HuH-7.5 (cell line): ENCODE measurements at regions not wholly inside any gene's neighbourhood (a gene's known extent, or its start where the extent isn't known, plus 50 kb on each side); places are given as distances from the start of the nearest gene placed in this dataset.
A peak's percentile ranks its signal among the peaks of the same experiment; 100 is the strongest.
"Not testable (repeated sequence)": the region's sequence is repeated elsewhere in the genome, so short reads cannot be mapped to it uniquely, and the experiment has no call there.

ENCODE experiments used
- DNase-seq: peaks from one replicate; pipeline ENCODE4 v3.0.0; 2011; ENCODE audit warnings: low spot score

DNA sequence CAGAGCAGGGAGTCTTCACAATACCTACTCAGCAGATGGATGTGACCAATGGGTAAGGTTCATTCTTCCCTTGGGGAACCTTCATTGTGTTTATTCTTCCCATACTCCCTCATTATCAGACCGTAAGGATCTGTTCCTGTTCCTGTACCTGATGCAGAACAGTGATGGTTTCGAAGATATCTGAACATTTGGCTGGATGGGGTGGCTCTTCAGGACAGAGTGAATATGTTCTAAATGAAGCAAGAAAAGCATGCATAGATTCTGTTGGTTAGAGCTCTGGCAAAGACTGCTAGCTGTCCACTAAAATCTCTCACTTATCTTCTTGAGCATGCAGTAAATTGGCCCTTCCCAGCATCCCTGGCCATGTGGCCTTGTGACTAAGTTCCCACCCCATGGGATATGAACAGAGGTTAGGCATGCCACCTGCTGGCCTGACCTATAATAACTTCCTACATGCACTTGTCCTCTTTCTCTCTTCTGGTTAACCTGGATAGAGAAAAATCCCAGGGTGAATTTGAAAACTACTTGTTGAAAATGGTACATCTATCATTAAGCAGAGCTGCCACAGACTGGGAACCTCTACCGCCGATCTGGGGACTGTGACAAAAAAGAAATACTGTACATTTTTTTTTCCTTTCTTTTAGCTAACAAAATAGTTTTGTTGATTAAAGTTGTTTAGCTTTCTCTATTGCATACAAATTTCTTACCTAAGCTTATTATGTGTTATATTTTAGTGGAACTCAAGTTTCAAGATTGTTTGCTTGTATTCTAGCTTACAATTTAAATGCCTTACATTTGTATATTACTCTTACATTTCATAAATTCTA, 60.0 kb upstream of the BANK1 start:
- DNase-seq, result peak; percentile 2

DNA sequence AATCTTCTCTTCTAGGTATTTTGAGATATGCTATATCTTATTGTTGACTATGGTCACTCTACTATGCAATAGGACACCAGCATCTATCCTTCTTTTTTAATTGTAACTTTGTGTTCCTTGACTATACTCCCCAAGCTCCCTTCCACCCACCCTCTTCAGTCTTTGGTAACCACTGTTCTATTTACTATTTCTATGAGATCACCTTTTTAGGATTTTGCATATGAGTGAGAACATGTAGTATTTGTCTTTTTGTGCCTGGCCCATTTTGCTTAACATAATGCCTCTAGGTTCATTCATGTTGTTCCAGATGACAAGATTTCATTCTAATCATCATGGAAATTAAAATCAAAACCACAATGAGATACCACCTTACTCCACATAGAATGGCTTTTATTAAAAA, 63.3 kb upstream of the BANK1 start:
- DNase-seq, result no peak

DNA sequence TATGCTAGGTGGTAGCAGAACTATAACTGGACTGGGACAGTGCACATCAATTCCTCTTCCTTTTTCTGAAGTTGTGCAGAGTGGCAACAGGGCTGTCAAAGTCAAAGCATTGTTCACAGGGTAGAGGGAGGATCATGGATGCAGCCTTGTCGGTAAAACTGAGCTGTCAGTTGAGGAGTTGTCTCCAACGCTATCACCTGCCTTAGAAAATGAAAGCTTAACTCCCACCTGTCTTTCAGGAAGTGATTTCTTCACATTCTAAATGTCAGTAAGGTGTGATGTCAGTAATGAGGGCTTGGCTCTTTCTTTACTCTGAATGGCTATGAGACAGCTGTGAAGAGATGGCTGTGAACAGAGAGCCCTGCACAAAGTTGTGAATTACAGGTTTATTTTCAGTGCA, 66.4 kb upstream of the BANK1 start:
- DNase-seq, result no peak

DNA sequence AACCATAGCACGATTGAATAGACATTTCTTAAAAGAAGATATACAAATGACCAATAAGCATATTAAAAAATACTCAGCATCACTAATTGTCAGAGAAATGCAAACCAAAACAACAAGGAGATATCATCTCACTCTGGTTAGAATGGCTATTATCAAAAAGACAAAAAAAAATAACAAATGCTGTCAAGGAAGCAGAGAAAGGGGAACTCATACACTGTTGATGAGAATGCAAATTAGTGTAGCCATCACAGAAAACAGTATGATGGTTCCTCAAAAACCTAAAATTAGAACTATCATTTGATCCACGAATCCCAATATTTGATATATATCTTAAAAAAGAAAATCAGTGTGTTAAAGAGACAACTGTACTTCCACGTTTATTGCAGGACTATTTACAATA, 71.7 kb upstream of the BANK1 start:
- DNase-seq, result no peak

DNA sequence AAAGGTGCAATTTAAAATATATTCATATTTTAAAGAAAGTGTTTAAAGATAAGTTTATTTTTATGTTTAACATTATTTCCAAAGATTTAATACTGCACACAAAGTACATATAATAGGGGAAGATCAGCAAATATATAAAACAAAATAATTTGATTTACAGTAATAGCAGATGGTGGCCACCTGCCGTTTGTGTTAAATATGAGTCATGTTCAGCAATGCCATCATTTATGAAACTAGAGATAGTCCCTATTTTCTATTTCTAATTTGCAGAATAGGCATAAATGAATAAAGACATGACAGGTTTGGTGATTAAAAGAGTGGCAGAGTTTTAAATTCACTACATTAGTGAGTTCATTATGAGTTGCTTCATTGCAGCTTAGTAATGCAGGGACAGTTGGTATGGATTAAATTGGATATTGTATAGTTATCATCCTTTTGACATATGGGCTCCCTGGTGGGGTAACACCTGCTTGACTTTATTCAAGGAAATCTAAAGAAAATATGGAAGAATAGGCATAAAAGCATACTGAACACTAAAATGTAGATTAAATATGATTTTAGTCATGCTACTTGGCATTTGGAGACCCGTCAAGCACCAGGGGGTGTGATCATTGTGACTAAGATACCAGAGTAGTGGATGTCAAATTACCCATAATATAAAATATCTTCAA, 78.8 kb upstream of the BANK1 start:
- DNase-seq, result no peak

DNA sequence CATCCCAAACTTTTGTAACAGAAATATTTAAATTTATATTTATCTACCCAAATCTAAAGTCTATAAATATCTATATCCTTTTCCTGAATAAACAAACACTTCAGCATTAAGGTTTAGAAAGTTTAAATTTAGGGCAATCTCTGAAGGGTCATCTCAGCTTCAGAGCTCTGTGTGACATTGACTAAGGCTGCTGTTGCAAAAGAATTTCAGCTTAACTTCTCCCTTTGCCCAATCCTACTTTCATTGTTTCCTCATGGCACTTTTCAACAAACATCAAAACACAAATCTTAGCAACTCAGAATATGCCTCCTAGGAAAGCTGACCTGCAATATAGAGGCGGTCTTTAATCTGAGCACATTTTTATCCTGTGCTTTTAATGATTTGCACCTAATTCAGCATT, 79.7 kb upstream of the BANK1 start:
- DNase-seq, result no peak

DNA sequence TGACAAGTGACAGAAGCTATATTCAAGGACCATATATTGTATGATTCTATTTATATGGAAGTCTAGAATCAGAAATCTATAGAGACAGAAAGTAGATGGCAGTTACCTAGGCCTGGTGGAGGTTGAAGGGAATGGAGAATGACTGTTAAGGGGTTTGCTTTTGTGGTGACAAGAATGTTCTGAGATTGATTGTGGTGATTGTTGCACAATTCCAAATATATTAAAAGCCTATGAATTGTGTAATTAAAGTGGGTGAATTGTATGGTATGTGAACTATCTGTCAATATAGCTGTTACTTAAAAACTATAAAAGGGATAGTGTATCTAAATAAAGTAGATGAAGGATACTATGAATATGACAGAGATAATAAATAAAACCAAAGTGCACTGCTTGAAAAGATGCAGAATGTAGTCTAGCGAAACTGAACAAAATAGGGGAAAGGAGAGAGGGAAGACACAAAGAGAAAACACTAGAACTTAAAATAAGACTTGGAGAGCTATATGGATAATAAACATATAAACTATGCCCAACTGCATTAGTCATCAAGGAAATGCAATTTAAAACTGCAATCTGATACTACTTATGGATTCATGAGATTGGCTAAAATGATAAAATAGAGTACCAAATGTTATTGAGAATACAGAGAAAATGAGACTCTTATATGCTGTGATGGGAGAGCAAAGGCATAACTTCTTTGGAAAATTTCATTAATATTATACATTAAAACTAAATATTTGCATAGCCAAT, 82.1 kb upstream of the BANK1 start:
- no peak for DNase-seq

DNA sequence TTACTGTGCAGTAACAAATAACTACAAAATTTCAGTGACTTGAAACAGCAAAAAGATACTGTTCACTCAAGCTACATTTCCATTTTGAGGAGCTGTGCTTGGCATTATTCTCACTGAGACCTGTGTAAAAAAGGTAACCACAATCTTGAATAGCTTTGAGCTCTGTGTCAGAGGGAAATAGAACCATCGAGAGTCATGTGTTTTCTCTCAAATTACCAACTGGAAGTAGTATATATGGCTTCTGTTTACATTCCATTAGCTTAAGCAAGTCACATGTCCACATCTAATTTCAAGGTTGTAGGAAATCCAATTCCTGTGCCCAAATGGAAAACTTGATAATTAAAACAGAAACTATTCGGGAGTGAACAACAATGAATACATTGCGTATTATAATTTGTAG, 82.9 kb upstream of the BANK1 start:
- no peak for DNase-seq

DNA sequence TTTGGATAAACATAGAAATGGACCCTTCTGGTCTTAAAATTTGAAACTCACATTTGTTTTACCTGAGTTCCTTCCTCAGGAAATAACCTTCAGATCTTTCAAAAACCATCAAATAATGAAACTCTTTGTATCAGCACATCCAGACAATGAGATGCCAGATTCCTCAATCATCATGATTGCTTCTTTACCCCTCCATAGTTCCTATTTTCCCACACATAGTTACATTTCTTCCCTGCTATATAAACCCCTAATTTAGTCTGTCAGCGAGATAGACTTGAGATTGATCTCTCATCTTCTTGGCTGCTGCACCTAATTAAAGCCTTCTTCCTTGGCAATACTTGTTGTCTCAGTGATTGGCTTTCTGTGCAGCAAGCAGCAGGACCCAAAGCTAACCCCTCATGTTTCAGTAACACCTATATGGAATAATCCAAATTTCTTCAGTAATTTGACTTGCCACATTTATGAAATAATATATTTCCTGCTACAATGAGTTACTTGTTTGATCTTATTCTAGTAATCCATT, 83.9 kb upstream of the BANK1 start:
- DNase-seq, result no peak

DNA sequence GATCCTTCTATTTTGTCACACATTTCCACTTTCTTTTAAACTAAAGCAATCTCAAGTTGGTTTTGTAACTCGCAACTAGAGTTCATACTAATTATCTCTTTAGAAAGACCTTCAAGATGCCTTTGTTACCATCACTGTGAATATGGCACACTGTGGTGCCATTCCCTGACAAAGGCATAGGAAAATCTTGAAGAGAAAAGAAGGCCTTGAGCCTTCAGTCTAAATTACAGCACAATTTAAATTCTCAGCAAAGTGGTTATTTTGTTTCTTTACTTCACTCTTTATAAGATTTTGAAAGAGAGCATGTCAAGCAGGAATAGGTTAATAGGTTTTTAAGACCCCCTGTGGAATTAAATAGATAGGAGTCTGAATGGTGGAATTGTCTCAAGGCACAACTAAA, 89.0 kb upstream of the BANK1 start:
- DNase-seq, result no peak

DNA sequence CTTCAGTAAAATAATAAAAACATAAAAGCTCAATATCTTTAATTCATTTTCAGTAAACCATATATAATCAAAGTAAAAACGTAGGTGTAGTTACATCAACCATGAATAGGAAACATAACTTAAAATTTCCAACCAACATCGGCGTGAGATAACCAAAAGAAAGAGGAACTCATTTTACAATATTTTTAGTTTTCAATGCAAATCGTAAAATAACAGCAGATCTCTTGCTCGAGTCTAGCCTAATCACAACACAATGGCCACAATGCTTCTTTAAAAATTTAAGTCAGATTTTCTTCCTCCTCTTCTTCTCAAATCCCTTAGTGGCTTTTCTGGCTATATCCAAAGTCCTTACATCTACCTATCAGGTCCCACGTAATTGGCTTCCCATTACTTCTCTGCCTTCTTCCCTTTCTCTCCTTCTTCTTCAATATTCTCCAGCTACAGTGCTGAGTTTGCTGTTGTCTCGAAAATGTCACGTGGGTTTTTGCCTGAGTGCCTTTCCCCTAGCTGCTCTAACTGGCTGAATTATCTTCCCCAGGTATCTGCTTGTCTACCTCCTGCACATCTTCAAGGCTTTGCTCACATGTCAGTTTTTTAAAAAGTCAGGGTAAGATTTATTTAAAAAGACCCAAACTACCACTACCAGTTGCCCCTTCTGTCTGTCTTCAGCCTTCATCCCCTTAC, 90.9 kb upstream of the BANK1 start:
- no peak for DNase-seq

DNA sequence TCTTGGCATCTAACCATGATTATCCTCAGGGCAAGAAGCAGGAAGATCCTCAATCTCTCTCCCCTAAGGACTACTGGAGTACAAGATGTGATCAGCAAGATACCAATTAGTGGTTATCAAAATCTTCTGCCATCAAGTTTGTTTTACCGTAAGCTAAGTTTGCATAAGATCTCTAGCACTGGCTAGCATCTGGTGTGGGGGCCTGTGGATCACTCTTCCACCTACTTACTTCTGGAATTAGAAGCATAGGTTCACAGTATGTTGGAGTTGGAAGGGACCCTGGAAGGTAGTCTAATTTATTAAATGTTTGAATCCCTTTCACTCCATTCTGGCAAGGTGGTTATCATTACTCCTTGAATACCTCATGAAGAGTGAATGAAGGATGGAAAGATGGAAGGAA, 93.3 kb upstream of the BANK1 start:
- no peak for DNase-seq

DNA sequence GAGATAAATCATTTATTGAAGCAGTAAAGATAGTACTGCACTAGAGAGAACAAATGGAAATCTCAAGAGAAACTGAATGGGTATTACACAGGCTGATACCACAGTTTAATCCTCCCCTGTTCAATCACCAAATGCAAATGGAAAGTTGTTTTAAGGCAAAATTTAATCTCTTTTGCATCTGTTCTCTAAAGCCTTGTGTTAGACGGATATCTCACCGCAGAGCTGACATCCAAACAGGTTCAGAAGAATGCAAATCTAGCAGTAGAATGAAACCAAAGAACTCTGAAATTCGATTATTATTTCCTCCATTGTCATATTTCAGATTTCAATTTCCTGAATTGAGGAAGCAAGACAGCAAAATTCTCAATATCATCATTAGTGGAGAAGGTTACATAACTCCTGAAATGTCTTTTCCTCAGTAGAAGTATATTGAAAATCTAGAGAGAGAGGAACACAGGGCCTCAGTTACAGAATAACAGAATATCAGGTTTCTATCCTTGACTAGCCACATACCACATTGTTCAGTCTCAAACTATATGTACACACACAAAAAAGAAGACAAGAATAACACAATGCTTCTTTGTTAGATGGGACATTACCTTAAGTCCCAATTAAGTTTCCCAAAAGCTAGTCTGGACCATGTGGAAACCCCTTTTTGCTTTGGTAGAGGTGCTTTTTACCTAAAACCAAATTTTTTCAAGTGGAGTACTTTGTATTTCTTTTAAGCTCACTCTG, 94.1 kb upstream of the BANK1 start:
- no peak for DNase-seq

DNA sequence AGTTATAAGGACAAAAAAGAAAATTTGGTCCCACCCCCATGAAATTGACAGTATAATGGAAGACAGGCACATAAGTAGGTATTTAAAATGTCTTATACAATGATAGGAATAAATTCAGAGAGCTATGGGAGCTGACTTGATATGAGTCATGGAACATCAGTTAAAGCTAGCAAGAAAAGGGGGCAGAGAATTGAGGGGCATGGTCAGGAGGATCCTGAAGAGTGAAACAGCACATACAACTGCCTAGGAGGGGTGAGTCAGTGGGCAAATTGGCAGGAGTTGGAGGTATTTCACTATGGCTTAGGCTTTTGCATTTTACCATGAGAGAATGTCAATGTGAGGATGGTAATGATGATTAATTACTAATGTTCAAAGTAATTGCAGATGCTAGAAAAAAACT, 95.4 kb upstream of the BANK1 start:
- no peak for DNase-seq

DNA sequence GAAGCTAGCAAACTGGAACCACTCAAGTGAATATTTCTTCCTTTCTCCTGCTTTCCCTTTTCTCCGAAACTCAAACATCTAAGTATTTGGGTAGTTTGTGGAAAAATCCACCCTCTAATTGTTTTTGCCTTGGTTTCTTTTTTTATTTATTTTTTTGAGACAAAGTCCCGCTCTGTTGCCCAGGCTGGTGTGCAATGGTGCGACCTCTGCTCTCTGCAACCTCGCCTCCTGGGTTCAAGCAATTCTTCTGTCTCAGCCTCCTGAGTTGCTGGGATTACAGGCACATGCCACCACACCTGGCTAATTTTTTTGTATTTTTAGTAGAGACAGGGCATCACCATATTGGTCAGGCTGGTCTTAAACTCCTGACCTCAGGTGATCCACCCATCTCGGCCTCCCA, 96.1 kb upstream of the BANK1 start:
- DNase-seq, result not testable (repeated sequence)

DNA sequence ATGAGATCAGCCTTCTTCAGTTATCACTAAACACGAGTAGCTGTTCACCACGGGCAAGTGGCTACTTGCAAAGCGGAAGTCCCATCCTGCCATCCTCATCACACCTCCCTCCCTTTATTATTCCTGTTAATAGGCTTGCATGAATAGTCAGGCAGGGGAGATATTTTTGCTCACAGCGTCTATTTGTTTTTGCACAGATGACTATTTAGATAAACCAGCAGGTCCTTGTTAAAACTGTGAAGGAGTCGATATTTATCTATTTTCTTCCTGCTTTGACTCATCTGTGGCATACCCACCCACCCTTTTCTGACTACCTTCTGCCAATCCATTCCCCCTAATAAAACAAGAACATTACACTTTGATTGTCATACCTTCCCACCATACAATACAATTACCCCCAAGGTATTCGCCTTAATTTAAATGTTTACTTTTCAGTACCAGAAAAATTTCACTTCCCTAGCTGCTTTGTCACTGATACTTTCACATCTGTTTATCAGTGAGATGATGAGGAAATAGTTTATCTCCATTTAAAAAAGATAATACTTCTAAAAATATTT, 96.6 kb upstream of the BANK1 start:
- DNase-seq, result no peak

DNA sequence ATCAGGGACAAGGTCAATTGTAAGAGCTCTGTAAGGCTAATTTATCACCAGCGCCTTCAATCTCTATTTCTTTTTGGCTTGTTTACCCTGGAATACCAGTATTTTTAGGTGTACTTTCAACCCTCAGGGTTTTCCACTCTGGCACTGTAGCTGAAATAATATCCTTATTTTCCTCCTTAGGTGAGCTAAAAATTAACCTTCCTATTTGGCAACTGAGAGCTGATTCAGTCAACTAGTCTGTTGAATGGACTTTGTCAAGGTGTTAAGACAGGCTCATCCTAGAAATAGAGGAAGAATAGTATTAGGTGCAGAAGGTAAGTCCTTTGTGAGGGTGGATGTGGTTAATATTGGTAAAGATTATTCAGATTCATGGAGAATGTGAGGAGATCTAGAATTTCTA, 101.3 kb upstream of the BANK1 start:
- DNase-seq, result no peak

DNA sequence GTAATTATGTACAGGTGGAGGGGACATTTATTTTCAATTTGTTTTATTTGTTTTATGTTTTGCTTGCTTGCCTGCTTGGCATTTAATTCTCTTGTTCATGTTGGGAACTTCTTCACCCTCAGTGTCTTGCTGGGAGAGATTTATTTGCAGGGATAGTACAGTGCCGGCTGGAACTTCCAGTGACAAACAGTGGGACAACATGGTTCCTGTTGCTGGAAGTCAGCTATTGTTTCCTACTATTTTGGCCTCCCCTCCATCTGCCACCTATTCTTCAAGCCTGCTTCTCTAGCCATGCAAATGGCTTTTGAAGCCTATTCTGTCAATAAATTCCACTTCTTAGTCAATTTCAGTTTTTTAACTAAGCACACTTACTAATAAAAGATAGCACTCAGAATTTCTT, 105.4 kb upstream of the BANK1 start:
- DNase-seq, result no peak

DNA sequence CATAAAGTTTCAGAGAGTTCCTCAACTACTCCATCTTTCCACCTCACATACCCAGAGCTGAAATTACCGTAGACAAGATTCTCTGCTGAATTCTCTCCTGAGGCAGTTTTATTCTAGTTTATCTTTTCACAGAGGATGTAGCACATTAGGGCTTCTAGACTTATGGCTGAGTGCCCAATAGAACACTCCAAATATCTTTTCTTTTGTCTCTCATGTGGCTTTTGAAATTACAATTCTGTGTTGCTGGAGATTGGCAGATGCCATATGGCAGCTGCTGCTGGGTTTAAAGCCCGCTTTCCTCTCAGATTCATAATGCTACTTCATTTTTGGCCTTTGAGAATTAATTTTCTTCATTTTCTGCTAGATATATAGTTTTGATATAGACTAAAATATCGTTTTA, 107.6 kb upstream of the BANK1 start:
- no peak for DNase-seq

DNA sequence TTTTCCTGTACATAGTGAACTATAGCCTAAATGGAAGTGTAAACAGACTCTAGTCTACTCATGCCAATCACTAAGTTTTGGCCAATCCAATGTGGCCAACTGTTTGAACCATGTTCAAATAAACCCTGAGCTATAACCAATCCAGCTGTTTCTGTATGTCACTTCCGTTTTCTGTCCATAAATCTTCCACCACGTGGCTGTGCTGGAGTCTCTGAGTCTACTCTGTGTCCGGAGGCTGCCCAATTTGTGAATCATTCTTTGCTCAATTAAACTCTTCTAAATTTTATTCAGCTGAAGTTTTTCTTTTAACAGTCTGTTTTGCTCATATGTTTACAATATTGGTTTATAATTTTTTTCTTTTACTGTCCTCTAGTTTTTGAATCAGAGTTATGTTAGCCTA, 112.3 kb upstream of the BANK1 start:
- DNase-seq, result no peak

DNA sequence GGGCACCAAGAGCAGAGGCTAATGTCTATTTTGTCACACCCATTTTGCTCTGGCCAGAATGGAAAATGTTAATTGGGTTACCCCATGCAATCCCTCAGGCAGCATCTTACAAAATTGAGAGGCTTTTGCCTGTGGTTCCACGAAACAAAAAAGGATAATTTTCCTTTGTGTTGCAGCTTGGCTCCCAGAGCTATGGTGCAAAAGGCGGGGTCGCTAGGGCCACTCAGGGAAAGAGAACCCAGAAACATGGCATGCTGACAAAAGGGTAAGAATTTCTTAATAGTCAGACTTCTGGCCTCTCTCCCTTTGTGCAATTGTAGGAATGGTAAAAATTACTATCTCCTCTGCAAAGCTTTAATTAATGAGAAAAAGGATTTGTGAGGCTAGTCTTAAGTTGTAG, 119.6 kb upstream of the BANK1 start:
- DNase-seq, result no peak
